Suppressor macrophage treated with lipopolysaccharide for 1 hour (primary cell): ENCODE measurements at regions not wholly inside any gene's neighbourhood (a gene's known extent, or its start where the extent isn't known, plus 50 kb on each side); places are given as distances from the start of the nearest gene placed in this dataset.
A peak's percentile ranks its signal among the peaks of the same experiment; 100 is the strongest.

ENCODE experiments used
- DNase-seq, 3 donors: peaks; one replicate each; pipeline ENCODE4 v3.0.0-alpha.2; 2020 to 2022

- peak; percentile 27 to 43 (median 31) for DNase-seq
Observed at GRCh38 chr12:24759155-24759554, 189.7 kb downstream of the BCAT1 start.

- no peak for DNase-seq
Observed at GRCh38 chr12:24756479-24757024, 192.3 kb downstream of the BCAT1 start.

- no peak for DNase-seq
Observed at GRCh38 chr12:24754690-24755638, 193.9 kb downstream of the BCAT1 start.

GRCh38 chr12:24752763-24753462 lies 196.0 kb downstream of the BCAT1 start:
- no peak for DNase-seq

GRCh38 chr12:24751181-24751580 lies 197.7 kb downstream of the BCAT1 start:
- DNase-seq: no peak

GRCh38 chr12:24750263-24750662 lies 198.6 kb downstream of the BCAT1 start:
- DNase-seq: no peak

GRCh38 chr12:24749171-24749570 lies 199.7 kb downstream of the BCAT1 start:
- DNase-seq: no peak

GRCh38 chr12:24748326-24748725 lies 200.6 kb downstream of the BCAT1 start:
- no peak for DNase-seq

- no peak for DNase-seq
Observed at GRCh38 chr12:24746864-24747263, 202.0 kb downstream of the BCAT1 start.

- DNase-seq: no peak
Observed at GRCh38 chr12:24746006-24746671, 202.8 kb downstream of the BCAT1 start.

- no peak for DNase-seq
Observed at GRCh38 chr12:24743941-24744793, 204.7 kb downstream of the BCAT1 start.

GRCh38 chr12:24742378-24742777 lies 206.5 kb downstream of the BCAT1 start:
- peak; percentile 82 to 90 (median 85) for DNase-seq

- no peak for DNase-seq
Observed at GRCh38 chr12:24741216-24741615, 207.7 kb downstream of the BCAT1 start.

GRCh38 chr12:24739106-24739779 lies 209.7 kb downstream of the BCAT1 start:
- DNase-seq: no peak

- DNase-seq: no peak
Observed at GRCh38 chr12:24738441-24738840, 210.5 kb downstream of the BCAT1 start.

- DNase-seq: no peak
Observed at GRCh38 chr12:24731596-24731995, 217.3 kb downstream of the BCAT1 start.

GRCh38 chr12:24730489-24730896 lies 218.4 kb downstream of the BCAT1 start:
- DNase-seq: no peak

GRCh38 chr12:24728826-24729225 lies 220.1 kb downstream of the BCAT1 start:
- DNase-seq: no peak

- DNase-seq: peak; percentile 63 to 79 (median 77)
Observed at GRCh38 chr12:24728366-24728765, 220.5 kb downstream of the BCAT1 start.

- peak; percentile 61 to 80 (median 69) for DNase-seq
Observed at GRCh38 chr12:24725616-24726015, 223.3 kb downstream of the BCAT1 start.

GRCh38 chr12:24724814-24725213 lies 224.1 kb downstream of the BCAT1 start:
- peak; percentile 72 to 93 (median 77) for DNase-seq
